NCI-H526 treated with DMSO at 0.1 percent for 48 hours (cell line): ENCODE measurements at regions not wholly inside any gene's neighbourhood (a gene's known extent, or its start where the extent isn't known, plus 50 kb on each side); places are given as distances from the start of the nearest gene placed in this dataset.

Experiments used
- DNase-seq: peaks from one replicate; lab custom pipeline; 2025; lab: John Stamatoyannopoulos, UW

DNA sequence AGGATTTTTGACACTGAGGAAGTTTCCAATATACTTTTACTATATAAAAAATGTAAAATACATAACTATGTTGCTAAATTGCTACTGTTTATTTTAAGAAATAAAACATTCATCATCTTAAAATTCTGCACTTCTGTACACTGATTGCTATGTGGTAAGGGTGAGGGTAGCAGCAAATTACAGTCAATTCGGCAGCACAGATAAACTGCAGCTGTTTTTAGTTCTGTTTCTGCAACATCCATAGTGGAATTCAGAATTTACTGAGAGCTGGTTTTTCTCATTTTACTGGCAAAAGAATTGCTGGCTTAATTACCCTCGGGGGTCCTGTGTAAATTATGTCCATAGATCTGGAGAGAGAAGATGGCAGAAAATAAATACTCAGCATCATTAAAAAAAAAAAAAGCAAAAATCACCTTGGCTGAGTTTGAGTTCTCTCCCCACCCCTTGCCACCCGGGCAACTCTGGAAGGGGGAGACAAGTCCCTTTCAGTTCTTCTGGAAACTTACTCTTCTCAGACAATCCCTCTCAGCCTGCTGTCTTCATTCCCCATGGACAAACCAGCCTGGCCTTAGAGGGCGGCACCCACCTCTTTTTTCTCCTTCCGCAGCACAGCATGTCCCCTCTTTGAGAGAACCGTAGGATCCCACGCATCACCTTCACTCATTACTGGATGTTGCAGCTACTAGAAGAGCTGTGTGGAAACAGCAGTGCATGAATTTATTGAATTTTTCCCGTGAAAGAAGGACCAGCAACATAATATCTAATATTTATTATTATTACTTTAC is 501.1 kb upstream of the CELF2 start:
- no peak for DNase-seq

DNA sequence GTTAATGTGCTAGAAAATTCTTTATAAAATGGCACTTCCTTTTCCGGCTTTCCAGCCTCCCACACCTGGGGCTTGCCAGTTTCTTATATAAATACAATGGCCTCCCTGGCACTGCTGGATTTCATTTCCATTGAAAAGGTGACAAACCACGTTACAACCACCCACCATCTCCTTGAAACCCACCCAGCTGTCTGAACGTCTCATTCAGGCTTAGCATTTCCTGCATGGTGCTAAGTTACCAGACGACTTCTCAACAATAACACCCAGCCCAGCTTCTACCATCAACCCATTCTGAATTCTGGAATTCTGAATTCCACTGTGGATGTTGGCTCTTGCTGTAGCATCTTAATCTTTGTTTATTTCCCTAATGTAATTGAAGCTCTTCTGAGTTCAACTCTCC is 499.8 kb upstream of the CELF2 start:
- no peak for DNase-seq

DNA sequence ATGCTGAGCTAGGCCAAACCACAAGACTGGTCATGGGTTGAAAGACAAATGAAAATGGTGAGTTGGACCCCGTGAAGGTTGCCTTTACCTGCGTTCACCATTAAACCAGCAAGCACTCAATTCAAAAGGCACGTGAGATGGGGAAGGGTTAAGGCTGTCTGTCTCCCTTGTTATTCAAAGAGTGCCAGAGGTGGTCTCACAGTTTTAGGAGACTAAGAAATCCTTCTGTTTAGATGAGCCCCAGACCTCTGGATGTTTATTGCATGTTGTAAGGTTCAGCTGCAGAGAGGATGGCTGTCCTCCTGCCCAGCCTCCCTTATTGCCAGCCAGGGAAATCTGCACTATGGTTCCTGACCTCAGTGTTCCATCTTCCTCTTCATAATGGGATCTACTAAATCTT is 498.0 kb upstream of the CELF2 start:
- DNase-seq, result no peak

DNA sequence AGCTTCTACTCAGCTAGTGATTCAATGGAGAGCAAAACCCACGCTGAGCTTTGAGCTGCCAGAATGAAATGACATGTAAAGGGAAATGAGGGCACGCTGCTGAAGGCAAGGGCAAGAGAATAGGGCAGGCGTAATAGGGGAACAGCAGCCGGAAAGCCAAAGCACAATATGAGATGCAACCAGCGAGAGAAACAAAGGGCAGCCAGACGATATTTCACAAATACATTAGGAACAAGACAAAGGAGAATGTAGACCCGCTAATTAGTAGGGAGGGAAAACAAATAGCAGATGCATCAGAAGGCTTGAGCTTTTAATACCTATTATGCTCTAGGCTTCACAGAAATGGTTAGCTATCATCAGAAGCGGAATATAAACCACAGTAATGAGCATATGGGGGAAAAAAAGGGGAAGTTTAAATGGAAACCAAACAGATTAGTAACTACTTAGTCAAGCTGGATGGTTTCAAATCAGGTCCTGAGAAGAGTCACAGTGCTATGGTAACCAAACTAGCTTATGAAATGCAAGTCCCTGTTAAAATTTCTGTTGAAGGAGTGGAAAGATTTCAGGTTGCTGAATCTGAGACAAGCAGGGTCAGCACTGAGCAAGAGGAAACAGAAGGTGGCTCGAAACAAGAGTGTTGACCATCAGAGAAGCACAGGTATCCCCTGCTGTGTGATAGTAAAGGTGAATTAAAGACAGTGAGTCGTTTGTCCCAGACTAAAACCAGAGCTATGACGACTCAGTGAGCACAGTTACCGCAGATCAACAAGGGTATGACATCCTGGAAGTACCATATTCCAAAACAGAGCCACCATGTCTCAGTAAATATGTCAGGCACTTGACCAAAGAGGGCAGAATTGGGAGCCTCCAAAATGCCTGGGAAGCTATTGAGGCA is 496.9 kb upstream of the CELF2 start:
- no peak for DNase-seq

DNA sequence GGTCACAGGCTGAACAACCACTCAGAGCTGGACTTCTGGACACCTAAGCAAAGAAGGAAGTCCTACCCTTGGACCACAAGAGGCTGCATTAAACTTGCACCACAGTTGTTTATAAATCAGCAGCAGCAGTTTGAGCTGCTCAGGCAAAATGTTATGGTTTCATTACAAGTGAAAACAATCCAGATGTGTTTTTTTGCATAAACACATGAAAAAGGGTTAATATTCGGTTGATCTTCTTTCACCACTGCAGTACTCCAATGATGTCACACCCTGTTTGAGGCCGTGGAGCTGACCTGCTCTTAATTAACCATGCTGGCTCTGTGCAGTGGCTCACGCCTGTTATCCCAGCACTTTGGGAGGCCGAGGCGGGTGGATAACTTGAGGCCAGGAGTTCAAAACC is 490.8 kb upstream of the CELF2 start:
- DNase-seq, result no peak

DNA sequence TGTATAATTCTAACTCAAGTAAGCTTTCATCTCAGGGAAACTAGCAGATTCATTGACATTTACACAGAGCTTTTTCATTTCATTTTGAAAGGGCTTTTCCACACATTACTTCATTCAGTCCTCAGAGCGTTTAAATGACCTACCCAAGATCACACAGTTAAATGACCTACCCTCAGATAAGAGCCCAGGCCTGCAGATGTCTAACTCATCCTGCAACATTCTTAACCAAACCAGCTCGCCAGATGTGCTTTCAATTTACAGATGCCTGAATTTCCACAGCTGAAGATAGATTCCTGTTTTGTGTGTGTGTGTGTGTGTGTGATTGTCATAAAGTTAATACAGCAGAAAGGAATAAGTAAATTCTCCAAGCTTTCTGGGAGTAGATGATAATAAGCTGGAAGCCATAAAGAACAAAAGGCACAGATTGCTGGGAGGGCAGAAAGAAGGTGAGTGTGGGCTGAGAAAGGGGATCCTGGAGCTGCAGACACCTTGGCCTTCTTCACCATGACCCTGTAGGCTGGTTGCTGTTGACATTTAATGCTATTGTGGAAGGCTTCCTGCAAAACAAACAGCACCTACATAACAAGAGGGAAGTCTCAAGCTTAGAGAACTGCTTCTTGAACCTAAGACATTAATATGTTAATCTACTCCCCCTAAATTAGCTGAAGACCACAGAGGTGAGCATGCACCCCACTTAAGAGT is 489.7 kb upstream of the CELF2 start:
- DNase-seq, result no peak

DNA sequence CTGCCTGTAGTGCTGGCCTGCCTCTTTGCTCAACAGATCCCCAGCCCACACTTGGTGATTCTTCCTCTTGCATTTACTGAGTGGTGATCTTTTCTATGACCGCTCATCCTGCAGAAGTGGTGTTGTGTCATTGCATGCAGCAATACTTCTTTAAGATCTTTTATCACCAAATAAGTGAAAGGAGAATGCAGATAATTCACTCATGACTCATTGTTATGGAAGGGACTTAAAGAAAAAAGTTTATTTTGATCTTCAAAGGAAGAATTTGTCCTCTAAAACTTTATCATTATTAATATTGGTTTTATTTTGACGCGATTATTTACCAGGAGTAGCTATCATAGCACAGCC is 489.1 kb upstream of the CELF2 start:
- no peak for DNase-seq

DNA sequence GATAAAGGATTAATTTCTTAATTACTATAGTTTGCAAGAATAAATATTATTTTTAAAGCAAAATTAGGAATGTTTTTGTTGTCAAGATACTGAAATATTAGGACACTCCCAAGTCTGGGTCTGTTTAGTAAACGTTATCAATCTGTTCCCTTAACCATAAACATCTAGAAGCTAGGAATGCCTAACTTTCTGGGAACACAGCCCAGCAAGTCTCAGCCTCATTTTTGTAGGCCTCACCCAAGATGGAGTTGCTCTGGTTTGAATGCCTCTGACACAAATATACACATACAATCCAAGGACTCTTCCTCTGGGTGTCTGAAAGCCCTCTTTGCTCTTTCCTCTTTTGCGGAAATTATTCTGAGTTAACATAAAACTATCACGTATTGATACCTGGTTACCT is 487.4 kb upstream of the CELF2 start:
- DNase-seq, result no peak

DNA sequence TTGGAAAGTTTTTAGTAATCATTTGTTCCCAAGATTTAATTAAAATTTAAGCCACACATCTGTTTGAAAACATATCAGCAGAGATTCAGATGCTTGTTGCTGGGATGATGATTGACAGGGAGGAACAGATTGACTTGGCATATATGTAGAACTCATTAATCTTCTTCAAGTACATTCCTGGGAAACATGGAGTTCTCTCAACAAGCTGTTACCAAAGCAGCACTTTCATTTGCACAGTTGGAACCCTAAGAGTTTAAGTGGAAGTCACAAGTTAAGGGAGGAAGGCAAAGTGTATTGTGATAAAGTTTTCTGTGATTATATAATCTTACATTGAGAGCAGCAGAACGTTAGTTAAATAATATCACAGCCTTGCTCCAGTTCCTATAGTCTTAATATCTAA is 485.4 kb upstream of the CELF2 start:
- DNase-seq, result no peak

DNA sequence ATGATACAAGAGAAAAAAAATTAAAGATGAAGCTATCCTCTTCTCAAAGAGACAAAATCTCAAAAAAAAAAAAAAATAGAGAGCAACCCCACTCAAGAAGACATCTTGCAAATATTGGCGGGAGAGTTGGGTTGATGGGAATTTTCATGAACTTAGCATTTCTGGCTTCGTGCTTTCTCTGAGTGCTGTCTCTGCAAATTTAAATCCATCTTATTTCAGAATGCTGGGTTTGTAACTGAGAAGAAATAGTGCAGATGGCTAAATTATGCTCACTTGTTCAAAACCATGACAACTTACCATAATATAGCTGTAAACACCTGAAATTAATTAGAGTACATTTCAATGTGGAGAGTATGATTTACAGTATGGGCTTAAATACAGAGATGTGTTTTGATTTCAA is 484.8 kb upstream of the CELF2 start:
- DNase-seq, result no peak

DNA sequence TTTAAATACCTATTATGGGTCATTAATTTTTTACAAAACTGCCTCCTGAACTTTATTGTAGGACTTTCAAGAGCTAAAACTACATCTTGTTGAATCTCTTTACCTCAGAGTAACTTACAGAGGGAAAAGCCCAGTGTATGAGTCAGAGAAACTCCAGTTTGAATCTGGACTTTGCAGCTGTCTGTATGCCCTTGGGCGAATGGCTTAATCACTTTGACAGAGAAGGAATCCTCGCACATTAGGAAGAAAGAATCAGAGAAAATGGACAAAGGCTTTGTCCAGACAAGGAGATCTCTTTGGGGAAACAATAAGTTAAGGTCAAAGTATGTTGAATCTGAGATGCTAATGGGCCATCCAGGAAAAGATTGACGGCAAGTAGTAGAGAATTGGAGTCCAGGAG is 484.2 kb upstream of the CELF2 start:
- no peak for DNase-seq

DNA sequence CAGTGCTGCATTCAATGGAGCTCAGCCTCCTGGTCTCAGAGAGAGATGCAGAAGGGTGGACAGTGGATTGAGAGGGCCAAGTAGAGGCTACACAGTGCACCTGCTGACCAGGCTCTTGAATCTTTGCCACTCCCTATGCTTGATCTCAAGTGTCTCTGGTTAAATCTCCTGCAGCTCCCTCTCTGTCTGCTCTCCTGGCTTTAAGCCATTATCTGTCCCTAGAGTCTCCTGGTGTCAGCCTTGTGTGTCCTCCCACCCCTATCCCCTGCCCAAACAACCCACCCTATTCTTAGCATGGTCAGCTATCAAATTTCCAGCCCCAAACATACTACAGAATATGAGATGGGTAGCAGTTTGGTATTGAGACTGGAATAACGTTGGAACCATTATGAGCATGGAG is 479.3 kb upstream of the CELF2 start:
- DNase-seq, result no peak

DNA sequence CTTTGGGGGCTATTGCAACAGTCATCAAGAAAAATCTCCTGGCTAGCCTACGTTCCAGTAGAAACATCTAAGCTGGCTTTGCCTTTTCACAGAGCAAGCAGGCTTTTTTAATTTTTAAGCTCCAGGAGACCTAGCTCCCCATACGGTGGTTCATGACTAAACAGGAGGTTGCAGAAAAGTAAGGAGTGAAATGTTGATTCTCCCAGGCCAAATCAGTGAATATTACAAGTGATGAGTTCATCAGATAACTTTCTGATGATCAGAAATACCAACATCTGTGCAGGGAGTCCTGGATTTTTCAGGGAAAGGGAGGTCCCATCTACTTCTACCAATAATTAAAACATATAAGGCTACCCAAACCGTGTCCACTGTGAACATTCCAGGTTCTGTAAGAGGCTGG is 477.3 kb upstream of the CELF2 start:
- no peak for DNase-seq

DNA sequence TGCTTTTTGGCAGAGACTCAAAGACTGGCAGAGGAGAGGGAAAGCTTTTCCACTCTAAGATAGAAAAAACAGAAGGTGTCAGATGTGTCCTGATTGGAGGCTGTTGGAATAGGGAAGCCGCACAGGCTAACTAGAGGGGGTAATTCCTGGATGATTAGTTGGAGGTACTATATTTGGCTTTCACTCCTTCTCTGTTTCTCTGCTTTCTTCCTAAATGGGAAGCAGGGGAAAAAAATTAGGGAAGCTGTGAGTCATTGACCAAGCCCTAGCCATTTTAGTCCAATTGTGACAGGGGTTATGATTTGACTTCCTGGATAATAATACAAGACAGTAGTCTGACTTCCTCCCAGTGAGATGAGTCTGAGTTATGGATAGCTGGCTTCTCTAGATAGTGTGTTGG is 475.2 kb upstream of the CELF2 start:
- no peak for DNase-seq

DNA sequence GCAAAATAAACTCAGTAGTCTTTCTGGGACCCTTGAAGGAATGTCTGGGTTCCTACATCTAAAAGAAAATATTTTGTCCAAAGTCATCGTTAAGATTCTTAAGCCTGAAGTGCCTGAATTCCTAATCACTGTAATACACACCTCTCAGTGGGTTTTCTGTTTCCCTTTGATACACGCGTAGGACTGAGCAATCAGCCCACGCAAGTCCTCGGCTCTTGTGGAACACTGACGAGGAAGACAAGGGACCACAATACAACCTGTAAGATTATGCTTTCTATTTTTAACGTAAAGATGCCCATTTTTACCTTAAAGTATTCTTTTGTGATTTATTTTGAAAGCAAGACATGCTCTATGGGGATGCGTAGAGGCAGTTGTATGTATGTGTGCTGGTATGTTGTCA is 472.8 kb upstream of the CELF2 start:
- no peak for DNase-seq

DNA sequence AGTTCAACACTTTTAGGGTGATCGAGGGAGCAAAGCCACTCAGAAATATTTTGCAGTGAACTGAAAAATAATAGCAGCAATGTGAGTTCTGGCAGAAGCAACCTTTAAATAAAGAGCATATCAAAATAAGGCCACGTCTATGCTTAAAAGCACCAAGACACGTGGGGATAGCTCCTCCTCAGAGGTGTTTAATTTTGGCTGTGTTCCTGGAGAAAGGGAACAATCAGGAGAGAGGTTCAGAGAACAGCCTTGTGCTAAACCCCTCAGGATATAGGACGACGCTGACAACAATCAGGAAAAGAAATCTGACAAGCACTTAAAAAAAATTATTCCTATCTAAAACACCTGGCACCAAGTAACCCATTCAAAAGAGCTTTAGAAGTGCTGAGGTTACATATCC is 471.9 kb upstream of the CELF2 start:
- DNase-seq, result no peak

DNA sequence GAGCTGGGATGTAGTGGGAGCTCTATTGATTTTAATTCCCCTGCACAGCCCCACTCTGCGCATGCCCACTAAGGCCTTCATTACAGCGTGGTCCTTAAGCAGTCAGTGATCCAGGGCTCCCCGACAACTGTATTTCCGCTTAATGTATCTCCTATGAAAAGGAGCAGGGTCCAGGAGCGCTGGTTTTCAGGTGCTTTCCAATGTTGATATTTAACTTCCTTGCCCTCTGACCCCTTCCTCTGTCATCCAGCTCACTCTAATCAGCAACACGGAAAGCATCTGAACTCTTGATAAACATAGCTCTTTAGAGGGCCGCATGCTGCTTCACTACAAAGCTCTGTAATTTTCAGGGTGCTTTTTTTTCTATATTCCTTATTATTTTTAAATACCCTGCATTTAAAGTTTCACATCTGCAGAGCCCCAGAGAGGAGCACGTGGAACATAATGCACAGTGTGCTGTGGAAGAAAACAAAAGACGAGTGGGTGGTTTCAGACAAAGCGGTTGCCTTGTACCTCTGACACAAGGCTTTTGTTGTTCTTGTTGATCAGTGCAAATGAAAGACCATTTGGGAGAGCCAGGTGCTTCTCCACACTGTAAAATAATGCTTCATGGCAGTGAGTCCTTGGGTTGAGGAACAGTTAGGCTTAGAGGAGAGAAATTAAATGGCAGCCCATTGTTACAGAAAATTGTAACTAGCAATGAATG is 465.9 kb upstream of the CELF2 start:
- no peak for DNase-seq

DNA sequence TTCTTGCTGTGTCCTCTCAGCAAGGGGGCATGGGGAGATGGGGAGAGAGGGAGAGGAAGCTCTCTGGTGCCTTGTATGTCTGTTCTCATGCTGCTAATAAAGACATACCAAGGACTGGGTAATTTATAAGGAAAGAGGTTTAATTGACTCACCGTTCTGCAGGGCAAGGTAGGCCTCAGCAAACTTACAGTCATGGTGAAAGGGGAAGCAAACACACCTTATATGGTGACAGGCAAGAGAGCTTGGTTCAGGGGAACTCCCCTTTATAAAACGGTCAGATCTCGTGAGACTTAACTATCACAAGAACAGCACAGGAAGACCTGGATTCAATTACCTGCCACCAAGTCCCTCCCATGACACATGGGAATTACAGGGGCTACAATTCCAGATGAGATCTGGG is 464.7 kb upstream of the CELF2 start:
- no peak for DNase-seq

DNA sequence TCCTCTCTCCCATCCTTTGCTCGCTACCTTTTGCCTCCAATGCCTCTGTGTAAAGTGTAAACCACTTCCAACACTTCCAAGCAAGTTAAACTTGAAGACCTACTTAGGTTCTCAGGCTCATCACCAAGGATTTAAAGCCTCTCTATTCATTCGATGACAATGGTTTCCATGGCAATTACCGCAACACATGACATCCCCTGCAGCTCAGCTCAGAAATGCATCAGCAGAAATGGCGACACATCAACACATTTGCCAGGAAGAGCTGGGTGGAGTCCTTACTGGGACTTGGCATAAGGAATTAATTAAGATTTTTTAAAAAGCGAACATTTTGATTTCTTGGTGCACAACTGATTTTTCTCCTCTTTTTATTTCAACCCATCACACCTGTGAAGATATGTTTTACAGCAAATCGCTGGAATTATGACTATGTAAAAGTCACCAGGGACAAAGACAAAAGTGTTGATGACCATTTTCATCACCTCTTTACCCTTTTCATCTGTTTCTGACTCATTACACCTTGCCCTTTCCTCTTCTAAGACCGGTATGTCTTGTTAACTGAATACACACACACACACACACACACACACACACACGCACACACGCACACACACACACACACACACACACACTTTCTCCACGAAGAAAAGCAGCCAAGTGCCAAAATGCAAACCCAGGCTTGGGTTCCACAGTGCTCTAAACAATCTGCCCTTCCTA is 453.4 kb upstream of the CELF2 start:
- no peak for DNase-seq

DNA sequence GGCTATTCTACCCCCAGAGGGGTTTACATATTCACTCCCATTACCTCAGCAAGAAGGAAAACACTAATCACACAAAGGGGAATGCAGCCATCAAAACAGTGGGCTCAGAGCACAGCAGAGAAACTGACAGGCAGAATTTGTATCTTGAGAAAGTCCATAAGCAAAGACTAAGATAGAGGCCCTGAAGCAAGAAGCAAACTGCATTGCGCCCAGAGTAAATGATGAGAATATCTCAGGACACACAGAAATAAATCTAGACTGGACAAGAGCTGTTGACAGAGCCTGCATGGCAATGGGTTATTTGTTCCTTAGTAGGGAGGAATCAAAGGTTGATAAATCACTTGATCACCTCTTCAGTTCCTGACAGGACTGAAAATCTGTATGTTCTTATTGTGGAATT is 440.7 kb upstream of the CELF2 start:
- DNase-seq, result no peak

DNA sequence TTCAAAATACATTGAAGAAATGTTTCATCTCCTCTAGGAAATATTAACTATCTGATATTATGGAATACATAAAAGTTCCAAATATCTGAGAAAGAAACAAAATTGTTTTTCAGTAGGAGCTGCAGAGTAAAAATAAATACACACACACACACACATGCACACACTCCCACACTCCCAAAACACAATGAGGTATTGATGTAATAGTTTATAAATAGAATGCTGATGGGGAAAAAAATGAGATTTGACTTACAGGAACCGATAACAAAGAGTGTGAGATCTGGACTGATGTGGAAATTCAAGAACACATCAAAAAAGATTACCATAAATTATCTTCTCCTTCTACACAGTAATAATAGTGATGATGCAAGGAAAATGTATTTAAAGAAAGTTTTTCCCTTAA is 438.0 kb upstream of the CELF2 start:
- no peak for DNase-seq

DNA sequence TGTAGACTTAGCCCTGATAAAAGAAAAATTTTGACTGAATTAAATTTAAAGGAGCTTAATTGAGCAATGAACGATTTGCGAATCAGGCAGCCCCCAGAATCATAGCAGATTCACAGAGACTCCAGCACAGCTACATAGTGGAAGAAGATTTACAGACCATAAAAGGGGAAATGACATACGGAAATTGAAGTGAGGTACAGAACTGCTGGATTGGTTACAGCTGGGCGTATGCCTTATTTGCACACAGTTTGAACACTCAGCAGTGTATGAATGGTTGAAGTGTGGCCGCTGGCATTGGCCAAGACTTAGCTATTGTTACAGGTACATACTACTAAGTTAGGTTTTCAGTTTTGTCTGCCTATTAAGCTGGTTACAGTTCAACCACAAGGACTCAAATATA is 433.5 kb upstream of the CELF2 start:
- DNase-seq, result no peak
